Esophagus muscularis mucosa (tissue), 4 donors: ENCODE measurements at regions not wholly inside any gene's neighbourhood (a gene's known extent, or its start where the extent isn't known, plus 50 kb on each side); places are given as distances from the start of the nearest gene placed in this dataset.

ENCODE experiments used
- DNase-seq: peaks from one replicate; pipeline ENCODE4 v3.0.0-alpha.2; 2017; ENCODE audit errors: extremely low spot score
- H3K27ac ChIP-seq, 4 donors: fragments of 200-600 bp; sonication (generic); replicated peaks in 1 of 4; 1 replicate in 3 of 4; 2 replicates in 1 of 4; pipeline ENCODE4 v1.5.1; 2016 to 2019; ENCODE audit warnings: mild to moderate bottlenecking in 1 of 4
- H3K27me3 ChIP-seq, 4 donors: fragments of 200-600 bp; sonication (generic); one replicate each; pipeline versions ENCODE4 v1.5.1 to v1.6.0; 2016 to 2019
- H3K36me3 ChIP-seq, 4 donors: fragments of 200-600 bp; sonication (generic); one replicate each; pipeline ENCODE4 v1.5.1; 2016 to 2019
- H3K4me1 ChIP-seq, 4 donors: fragments of 200-600 bp; sonication (generic); one replicate each; pipeline ENCODE4 v1.5.1; 2016 to 2019
- H3K4me3 ChIP-seq, 4 donors: fragments of 200-600 bp; sonication (generic); 1 replicate in 2 of 4; 2 replicates in 2 of 4; pipeline ENCODE4 v1.5.1; 2016 to 2019; ENCODE audit warnings: mild to moderate bottlenecking in 4 of 4, moderate library complexity in 1 of 4
- H3K9me3 ChIP-seq, 4 donors: fragments of 200-600 bp; sonication (generic); 1 replicate in 3 of 4; 2 replicates in 1 of 4; pipeline ENCODE4 v1.5.1; 2016 to 2019
- EP300 ChIP-seq: sonication (generic); formaldehyde crosslinking; IDR thresholded peaks from one replicate; pipeline ENCODE4 v1.6.1; 2017; ENCODE audit warnings: antibody characterized with exemption
- POLR2A ChIP-seq: fragments of 450-650 bp; IDR thresholded peaks from one replicate; pipeline ENCODE4 v1.6.1; 2017; ENCODE audit warnings: antibody characterized with exemption, moderate library complexity, mild to moderate bottlenecking, low read depth
- POLR2AphosphoS5 ChIP-seq, 2 donors: sonication (generic); formaldehyde crosslinking; IDR thresholded peaks; one replicate each; pipeline ENCODE4 v1.6.1; 2017; ENCODE audit warnings: antibody characterized with exemption in 2 of 2
- WGBS: methylation state at CpG from one replicate; pipeline ENCODE4 v1.1.5; 2018; 5-methylcytosine and 5-hydroxymethylcytosine counted together
- intact Hi-C: fragments of 100-400 bp; cut with DNase I; formaldehyde crosslinking; loops from one replicate; pipeline ENCODE4 v1.15.1; 2023
- TF ChIP-seq, protein P1 (sequence below), 3 experiments: fragments of 200-600 bp in 2 of 3; fragments of 450-650 bp in 1 of 3; sonication (generic) in 2 of 3; IDR thresholded peaks; one replicate each; pipeline ENCODE4 v1.5.1; 2017 to 2019; ENCODE audit warnings: antibody characterized with exemption in 3 of 3, mild to moderate bottlenecking in 2 of 3, moderate library complexity in 1 of 3

DNA sequence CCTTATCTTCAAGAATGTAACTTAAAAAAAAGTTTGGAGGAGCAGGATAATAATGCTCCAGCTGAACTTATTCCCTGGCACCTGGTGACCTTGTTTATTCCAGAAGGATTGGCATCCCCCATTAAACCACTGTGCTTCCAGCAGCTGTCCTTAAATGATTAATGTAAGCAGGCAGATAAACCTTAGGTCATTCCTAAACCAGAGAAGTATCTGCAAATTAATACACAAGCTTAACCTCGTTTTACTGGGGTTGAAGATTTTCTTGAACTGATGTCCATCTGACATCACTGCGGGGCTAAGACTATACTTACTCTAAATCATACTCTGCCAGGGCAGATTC is 116.1 kb upstream of the PALS2 start:
- Histone ChIP-seq H3K36me3 (no peaks in the 10 kb centered on the region), H3K4me1 (no peaks in the 10 kb centered on the region), H3K9me3 (no peaks in the 10 kb centered on the region), H3K4me3 (no peak overlapping the region), H3K27me3 (peaks cover 0 to 5% (median 0%) of the 10 kb centered on the region in 4 donors), H3K27ac (no peak overlapping the region)
- no peak for DNase-seq
- 22% methylated on average over 2 of the region's 2 CpGs for WGBS
- intact Hi-C loops, result no loop called here
- TF ChIP-seq POLR2A (no peak), POLR2AphosphoS5 (IDR thresholded peaks at IDR 0.05) (no peak), EP300 (no peak)
- TF ChIP-seq, protein P1, sequence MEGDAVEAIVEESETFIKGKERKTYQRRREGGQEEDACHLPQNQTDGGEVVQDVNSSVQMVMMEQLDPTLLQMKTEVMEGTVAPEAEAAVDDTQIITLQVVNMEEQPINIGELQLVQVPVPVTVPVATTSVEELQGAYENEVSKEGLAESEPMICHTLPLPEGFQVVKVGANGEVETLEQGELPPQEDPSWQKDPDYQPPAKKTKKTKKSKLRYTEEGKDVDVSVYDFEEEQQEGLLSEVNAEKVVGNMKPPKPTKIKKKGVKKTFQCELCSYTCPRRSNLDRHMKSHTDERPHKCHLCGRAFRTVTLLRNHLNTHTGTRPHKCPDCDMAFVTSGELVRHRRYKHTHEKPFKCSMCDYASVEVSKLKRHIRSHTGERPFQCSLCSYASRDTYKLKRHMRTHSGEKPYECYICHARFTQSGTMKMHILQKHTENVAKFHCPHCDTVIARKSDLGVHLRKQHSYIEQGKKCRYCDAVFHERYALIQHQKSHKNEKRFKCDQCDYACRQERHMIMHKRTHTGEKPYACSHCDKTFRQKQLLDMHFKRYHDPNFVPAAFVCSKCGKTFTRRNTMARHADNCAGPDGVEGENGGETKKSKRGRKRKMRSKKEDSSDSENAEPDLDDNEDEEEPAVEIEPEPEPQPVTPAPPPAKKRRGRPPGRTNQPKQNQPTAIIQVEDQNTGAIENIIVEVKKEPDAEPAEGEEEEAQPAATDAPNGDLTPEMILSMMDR (IDR thresholded peaks at IDR 0.05), result no peak

DNA sequence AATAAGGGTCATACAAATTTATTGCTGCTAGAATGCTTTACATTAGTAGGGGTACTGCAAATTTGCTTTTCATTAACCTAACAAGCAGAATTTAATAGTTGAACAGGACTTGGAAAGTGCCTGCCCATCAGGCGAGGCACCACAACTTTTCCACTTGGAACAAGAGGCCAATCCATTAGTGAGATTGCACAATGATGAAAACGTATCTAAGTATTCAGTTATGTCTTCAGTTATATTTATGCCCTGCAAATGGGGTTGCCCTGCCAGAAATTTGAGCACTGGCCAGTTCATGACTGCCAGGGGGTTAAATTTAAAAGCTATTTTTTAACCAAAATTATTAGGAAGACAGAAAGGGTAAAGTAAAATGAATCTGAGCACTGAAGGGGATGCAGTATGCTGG is 111.1 kb upstream of the PALS2 start:
- H3K4me3 ChIP-seq, result no peak overlapping the region
- peaks cover 0 to 5% (median 0%) of the 10 kb centered on the region in 4 donors for H3K27me3 ChIP-seq
- TF ChIP-seq, protein P1 (IDR thresholded peaks at IDR 0.05), result no peak
- no peak for TF ChIP-seq POLR2A
- no peak for TF ChIP-seq POLR2AphosphoS5 (IDR thresholded peaks at IDR 0.05)
- TF ChIP-seq EP300, result no peak
- no peaks in the 10 kb centered on the region for H3K4me1 ChIP-seq
- no peaks in the 10 kb centered on the region for H3K36me3 ChIP-seq
- no peak for DNase-seq
- 69% methylated on average over 2 of the region's 2 CpGs for WGBS
- no peaks in the 10 kb centered on the region for H3K9me3 ChIP-seq
- intact Hi-C loops, result no loop called here
- no peak overlapping the region for H3K27ac ChIP-seq

DNA sequence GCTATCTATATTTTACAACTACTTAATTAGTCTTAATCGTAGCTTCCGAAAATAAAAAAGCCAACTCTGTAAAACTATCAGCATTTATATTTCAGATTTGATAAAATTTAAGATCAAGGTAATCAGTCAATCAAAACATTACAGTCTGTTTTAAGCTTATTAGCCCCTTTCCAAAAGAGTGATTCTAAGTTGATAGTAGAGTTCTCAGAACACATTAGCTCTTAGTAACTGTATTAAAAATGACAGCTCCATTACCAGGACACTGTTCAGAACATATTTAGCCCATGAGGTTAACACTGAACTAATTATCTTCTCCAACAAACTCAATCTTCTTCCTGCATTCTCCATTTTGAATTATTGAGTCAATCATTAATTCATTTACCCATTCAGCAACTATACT is 110.3 kb upstream of the PALS2 start:
- intact Hi-C loops, result no loop called here
- no peak overlapping the region for H3K27ac ChIP-seq
- no peaks in the 10 kb centered on the region for H3K36me3 ChIP-seq
- TF ChIP-seq POLR2A (no peak), POLR2AphosphoS5 (IDR thresholded peaks at IDR 0.05) (no peak), EP300 (no peak)
- TF ChIP-seq, protein P1 (IDR thresholded peaks at IDR 0.05), result no peak
- H3K4me3 ChIP-seq, result no peak overlapping the region
- H3K9me3 ChIP-seq, result no peaks in the 10 kb centered on the region
- WGBS, result 91% methylated on average over 2 of the region's 2 CpGs
- no peaks in the 10 kb centered on the region for H3K4me1 ChIP-seq
- DNase-seq, result no peak
- H3K27me3 ChIP-seq, result peaks cover 0 to 5% (median 0%) of the 10 kb centered on the region in 4 donors

DNA sequence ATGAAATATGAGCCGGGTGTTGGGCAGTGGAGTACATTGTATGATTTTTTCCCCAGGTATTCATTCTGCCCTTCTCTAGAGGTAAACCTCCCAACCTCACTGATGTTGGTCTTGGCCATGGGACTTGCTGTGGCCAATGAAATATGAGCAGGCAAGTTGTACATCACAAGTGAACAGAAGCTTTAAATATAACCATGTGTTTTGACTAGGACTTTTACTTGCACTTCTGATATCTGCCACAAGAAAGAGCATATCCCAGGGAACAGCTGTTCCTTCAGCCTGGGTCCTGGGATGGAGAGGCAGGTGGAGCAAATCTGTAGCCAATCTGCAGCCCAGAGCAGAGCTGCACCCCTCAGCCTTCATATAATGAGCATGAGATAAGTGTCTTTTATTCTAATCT is 109.8 kb upstream of the PALS2 start:
- no peak overlapping the region for H3K4me3 ChIP-seq
- peaks cover 0 to 5% (median 0%) of the 10 kb centered on the region in 4 donors for H3K27me3 ChIP-seq
- no peak overlapping the region for H3K27ac ChIP-seq
- no peak for TF ChIP-seq POLR2AphosphoS5 (IDR thresholded peaks at IDR 0.05)
- TF ChIP-seq, protein P1 (IDR thresholded peaks at IDR 0.05), result no peak
- no peak for TF ChIP-seq EP300
- TF ChIP-seq POLR2A, result no peak
- WGBS, result 90% methylated on average over 1 of the region's 1 CpG
- no peak for DNase-seq
- H3K4me1 ChIP-seq, result no peaks in the 10 kb centered on the region
- intact Hi-C loops, result no loop called here
- no peaks in the 10 kb centered on the region for H3K9me3 ChIP-seq
- H3K36me3 ChIP-seq, result no peaks in the 10 kb centered on the region

DNA sequence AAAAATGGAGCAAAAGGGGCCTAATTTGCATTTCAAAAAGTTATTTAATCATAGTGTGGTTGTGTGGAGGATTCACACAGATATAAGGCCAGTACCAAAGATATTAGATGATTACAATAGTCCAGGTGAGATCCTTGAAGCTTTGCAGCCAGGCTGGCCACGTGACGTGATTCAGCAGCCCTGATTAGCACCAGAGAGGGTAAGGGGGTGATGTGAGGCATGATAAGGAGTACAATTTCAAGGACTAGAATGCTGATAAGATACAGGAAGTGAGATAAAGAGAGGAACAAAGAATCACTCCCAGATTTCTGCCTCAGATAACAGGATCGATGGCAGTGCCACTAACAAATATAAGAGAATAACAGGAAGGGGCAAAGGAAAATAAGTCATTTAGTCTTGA is 108.4 kb upstream of the PALS2 start:
- Histone ChIP-seq H3K4me1 (no peaks in the 10 kb centered on the region), H3K27ac (no peak overlapping the region), H3K36me3 (no peaks in the 10 kb centered on the region), H3K9me3 (no peaks in the 10 kb centered on the region), H3K4me3 (no peak overlapping the region), H3K27me3 (no peaks in the 10 kb centered on the region)
- 60% methylated on average over 3 of the region's 3 CpGs for WGBS
- DNase-seq, result no peak
- intact Hi-C loops, result no loop called here
- TF ChIP-seq, protein P1 (IDR thresholded peaks at IDR 0.05), result no peak
- TF ChIP-seq EP300 (no peak), POLR2A (no peak), POLR2AphosphoS5 (IDR thresholded peaks at IDR 0.05) (no peak)
